ENCODE measurements at regions not wholly inside any gene's neighbourhood (a gene's known extent, or its start where the extent isn't known, plus 50 kb on each side); places are given as distances from the start of the nearest gene placed in this dataset.

DNA sequence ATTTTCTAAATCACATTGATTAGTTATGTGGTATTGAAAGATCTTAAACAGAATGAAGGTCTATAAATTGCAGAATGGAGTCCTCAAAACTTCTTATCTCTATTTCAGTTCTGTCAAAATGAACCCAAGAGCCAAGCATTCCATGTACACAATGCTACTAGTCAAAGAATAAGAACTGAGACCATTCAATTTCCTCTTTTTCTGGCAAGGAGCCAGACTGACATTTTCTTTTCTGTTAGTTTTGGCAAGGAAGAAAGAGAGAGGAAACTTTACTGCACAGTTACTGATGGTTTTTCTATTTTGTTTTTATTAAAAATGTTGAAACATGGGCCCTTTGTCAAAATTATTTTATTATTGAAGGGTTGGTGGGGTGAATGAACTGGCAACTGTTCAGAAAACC lies 181.8 kb upstream of the FERD3L start:
- no peaks in the 10 kb centered on the region for H3K27me3 ChIP-seq (ENCODE audit: control insufficient read depth in 2 of 2, insufficient read depth in 2 of 2, low read length in 2 of 2)
- no peaks in the 10 kb centered on the region for H3K36me3 Mint-ChIP-seq
- peaks cover 0 to 2% (median 0%) of the 10 kb centered on the region in 7 donors for H3K9me3 Mint-ChIP-seq
- intact Hi-C loops (cut with micrococcal nuclease), result no loop called here
- DNase-seq, result no peak
- TF ChIP-seq, protein P1, sequence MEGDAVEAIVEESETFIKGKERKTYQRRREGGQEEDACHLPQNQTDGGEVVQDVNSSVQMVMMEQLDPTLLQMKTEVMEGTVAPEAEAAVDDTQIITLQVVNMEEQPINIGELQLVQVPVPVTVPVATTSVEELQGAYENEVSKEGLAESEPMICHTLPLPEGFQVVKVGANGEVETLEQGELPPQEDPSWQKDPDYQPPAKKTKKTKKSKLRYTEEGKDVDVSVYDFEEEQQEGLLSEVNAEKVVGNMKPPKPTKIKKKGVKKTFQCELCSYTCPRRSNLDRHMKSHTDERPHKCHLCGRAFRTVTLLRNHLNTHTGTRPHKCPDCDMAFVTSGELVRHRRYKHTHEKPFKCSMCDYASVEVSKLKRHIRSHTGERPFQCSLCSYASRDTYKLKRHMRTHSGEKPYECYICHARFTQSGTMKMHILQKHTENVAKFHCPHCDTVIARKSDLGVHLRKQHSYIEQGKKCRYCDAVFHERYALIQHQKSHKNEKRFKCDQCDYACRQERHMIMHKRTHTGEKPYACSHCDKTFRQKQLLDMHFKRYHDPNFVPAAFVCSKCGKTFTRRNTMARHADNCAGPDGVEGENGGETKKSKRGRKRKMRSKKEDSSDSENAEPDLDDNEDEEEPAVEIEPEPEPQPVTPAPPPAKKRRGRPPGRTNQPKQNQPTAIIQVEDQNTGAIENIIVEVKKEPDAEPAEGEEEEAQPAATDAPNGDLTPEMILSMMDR (IDR thresholded peaks at IDR 0.05), result no peak
- H2AFZ ChIP-seq (ENCODE audit: insufficient read depth, low read depth, low read length, poor library complexity, severe bottlenecking), result no peak overlapping the region
- H3K4me1 Mint-ChIP-seq, result no peaks in the 10 kb centered on the region
- H4K20me1 ChIP-seq (ENCODE audit: insufficient read depth, low read length), result no peaks in the 10 kb centered on the region
- H3K4me3 ChIP-seq (replicated peaks in 1 of 3; ENCODE audit: low read depth in 2 of 3, low read length in 3 of 3), result no peak overlapping the region
- H3K36me3 ChIP-seq (replicated peaks in 1 of 2; ENCODE audit: control insufficient read depth in 1 of 2, insufficient read depth in 2 of 2, low read length in 2 of 2), result no peaks in the 10 kb centered on the region
- no peak overlapping the region for H3K27ac ChIP-seq (ENCODE audit: low read depth in 1 of 2, low read length in 2 of 2)
- no peak overlapping the region for H3K27ac Mint-ChIP-seq
- H3K4me2 ChIP-seq (replicated peaks; ENCODE audit: extremely low read depth, low read length, poor library complexity, severe bottlenecking), result no peak overlapping the region
- no peak overlapping the region for H3K9ac ChIP-seq (ENCODE audit: insufficient read depth, low read length, poor library complexity, severe bottlenecking)
- H3K27me3 Mint-ChIP-seq (ENCODE audit: low read depth in 3 of 3), result no peaks in the 10 kb centered on the region
- H3K4me1 ChIP-seq (ENCODE audit: control insufficient read depth in 1 of 2, insufficient read depth in 2 of 2, low read length in 2 of 2), result no peaks in the 10 kb centered on the region
- no peak overlapping the region for H3K4me3 Mint-ChIP-seq
- H3K79me2 ChIP-seq (ENCODE audit: insufficient read depth, low read length), result no peaks in the 10 kb centered on the region
- no peaks in the 10 kb centered on the region for H3K9me3 ChIP-seq (replicated peaks in 1 of 2; ENCODE audit: control insufficient read depth in 1 of 2, insufficient read depth in 1 of 2, low read length in 2 of 2)

- Mint-ChIP-seq H3K36me3 (no peaks in the 10 kb centered on the region), H3K4me3 (no peak overlapping the region), H3K9me3 (peaks cover 0 to 2% (median 0%) of the 10 kb centered on the region in 7 donors), H3K4me1 (no peaks in the 10 kb centered on the region), H3K27me3 (ENCODE audit: low read depth in 3 of 3) (no peaks in the 10 kb centered on the region), H3K27ac (no peak overlapping the region)
- no peaks in the 10 kb centered on the region for H3K79me2 ChIP-seq (ENCODE audit: insufficient read depth, low read length)
- H3K4me2 ChIP-seq (replicated peaks; ENCODE audit: extremely low read depth, low read length, poor library complexity, severe bottlenecking), result no peak overlapping the region
- no peaks in the 10 kb centered on the region for H3K9me3 ChIP-seq (replicated peaks in 1 of 2; ENCODE audit: control insufficient read depth in 1 of 2, insufficient read depth in 1 of 2, low read length in 2 of 2)
- no peak overlapping the region for H2AFZ ChIP-seq (ENCODE audit: insufficient read depth, low read depth, low read length, poor library complexity, severe bottlenecking)
- no peak overlapping the region for H3K9ac ChIP-seq (ENCODE audit: insufficient read depth, low read length, poor library complexity, severe bottlenecking)
- H3K27me3 ChIP-seq (ENCODE audit: control insufficient read depth in 2 of 2, insufficient read depth in 2 of 2, low read length in 2 of 2), result no peaks in the 10 kb centered on the region
- H3K36me3 ChIP-seq (replicated peaks in 1 of 2; ENCODE audit: control insufficient read depth in 1 of 2, insufficient read depth in 2 of 2, low read length in 2 of 2), result no peaks in the 10 kb centered on the region
- no peaks in the 10 kb centered on the region for H3K4me1 ChIP-seq (ENCODE audit: control insufficient read depth in 1 of 2, insufficient read depth in 2 of 2, low read length in 2 of 2)
- no peak overlapping the region for H3K27ac ChIP-seq (ENCODE audit: low read depth in 1 of 2, low read length in 2 of 2)
- 78% methylated on average over 1 of the region's 2 CpGs for WGBS (ENCODE audit: insufficient coverage)
- TF ChIP-seq, protein P1 (IDR thresholded peaks at IDR 0.05), result no peak
- H3K4me3 ChIP-seq (replicated peaks in 1 of 3; ENCODE audit: low read depth in 2 of 3, low read length in 3 of 3), result no peak overlapping the region
- no peak for DNase-seq
- no peaks in the 10 kb centered on the region for H4K20me1 ChIP-seq (ENCODE audit: insufficient read depth, low read length)
- intact Hi-C loops (cut with micrococcal nuclease), result no loop called here
These were observed 176.8 kb upstream of the FERD3L start for GRCh38 chr7:19322002-19322401.

Measured in CD14-positive monocyte (primary cell).